Smooth muscle cell of the brain vasculature (primary cell): ENCODE measurements at regions not wholly inside any gene's neighbourhood (a gene's known extent, or its start where the extent isn't known, plus 50 kb on each side); places are given as distances from the start of the nearest gene placed in this dataset.

Experiments
- DNase-seq: peaks from one replicate; pipeline ENCODE4 v3.0.0-alpha.2; 2012; ENCODE audit warnings: low read depth, low spot score

- no peak for DNase-seq
These were observed 153.0 kb downstream of the UXS1 start for GRCh38 chr2:106041150-106041549.

- DNase-seq, result no peak
These were observed 154.3 kb downstream of the UXS1 start for GRCh38 chr2:106039634-106040315.

GRCh38 chr2:106038601-106039375 lies 155.3 kb downstream of the UXS1 start:
- no peak for DNase-seq

- DNase-seq, result no peak
These were observed 156.2 kb downstream of the UXS1 start for GRCh38 chr2:106037932-106038331.

- no peak for DNase-seq
These were observed 156.8 kb downstream of the UXS1 start for GRCh38 chr2:106037262-106037661.

GRCh38 chr2:106034325-106034724 lies 159.8 kb downstream of the UXS1 start:
- no peak for DNase-seq

- DNase-seq, result no peak
These were observed 161.4 kb downstream of the UXS1 start for GRCh38 chr2:106032676-106033075.

- DNase-seq, result peak; percentile 69
These were observed 163.5 kb downstream of the UXS1 start for GRCh38 chr2:106030287-106031268.

GRCh38 chr2:106028192-106028591 lies 165.9 kb downstream of the UXS1 start:
- DNase-seq, result no peak

GRCh38 chr2:106026271-106027190 lies 167.6 kb downstream of the UXS1 start:
- DNase-seq, result no peak

- no peak for DNase-seq
These were observed 168.3 kb downstream of the UXS1 start for GRCh38 chr2:106025796-106026195.

GRCh38 chr2:106021662-106022028 lies 172.5 kb downstream of the UXS1 start:
- no peak for DNase-seq

GRCh38 chr2:106020821-106021661 lies 173.1 kb downstream of the UXS1 start:
- DNase-seq, result no peak

GRCh38 chr2:106020032-106020431 lies 174.1 kb downstream of the UXS1 start:
- no peak for DNase-seq

GRCh38 chr2:106018141-106018540 lies 176.0 kb downstream of the UXS1 start:
- no peak for DNase-seq

GRCh38 chr2:106012591-106013347 lies 181.3 kb downstream of the UXS1 start:
- DNase-seq, result no peak

- DNase-seq, result no peak
These were observed 182.0 kb downstream of the UXS1 start for GRCh38 chr2:106012001-106012590.

GRCh38 chr2:106011380-106011779 lies 182.7 kb downstream of the UXS1 start:
- DNase-seq, result no peak

- DNase-seq, result no peak
These were observed 183.2 kb downstream of the UXS1 start for GRCh38 chr2:106010818-106011355.
